Endothelial cell of umbilical vein (primary cell): ENCODE measurements at regions not wholly inside any gene's neighbourhood (a gene's known extent, or its start where the extent isn't known, plus 50 kb on each side); places are given as distances from the start of the nearest gene placed in this dataset.

Source experiments
- BruUV-seq: library from RNA; stranded (reverse); fragments of 400-500 nt; replicated peaks from 2 replicates; lab custom pipeline; 2021; lab: Mats Ljungman, UMichigan
- CTCF ChIA-PET: fragments of 300-600, 350-600 bp; sonication (Branson Sonifier 250); formaldehyde crosslinking; loops from one replicate; lab custom pipeline; 2021; ENCODE audit warnings: antibody characterized with exemption, inconsistent platforms; lab: Charles Lee
- POLR2A ChIA-PET: fragments of 300-600, 350-600 bp; sonication (Branson Sonifier 250); formaldehyde crosslinking; loops from one replicate; lab custom pipeline; 2021; ENCODE audit warnings: antibody characterized with exemption, inconsistent platforms; lab: Charles Lee
- DNase-seq: peaks from one replicate; pipeline ENCODE4 v3.0.0-alpha.2; 2011; ENCODE audit warnings: low read depth, low spot score
- FAIRE-seq: peaks from 2 replicates; lab custom pipeline; 2011; peaks lifted over from hg19 to GRCh38; lab: Jason Lieb, UNC
- H2AFZ ChIP-seq: 2 replicates; pipeline ENCODE4 v1.6.0; 2012; ENCODE audit warnings: low read depth, low read length, control low read depth, inconsistent platforms
- H3K27ac ChIP-seq: 2 replicates; pipeline ENCODE4 v1.5.1; 2011; ENCODE audit warnings: low read depth, mild to moderate bottlenecking, control low read depth, low read length, moderate library complexity; ENCODE audit not compliant: insufficient read depth
- H3K27me3 ChIP-seq, 2 experiments: 2 replicates each; pipeline versions ENCODE4 v1.6.0 to v1.6.1; 2011; ENCODE audit warnings: low read length in 2 of 2, mixed read lengths in 1 of 2; ENCODE audit not compliant: control insufficient read depth in 2 of 2, insufficient read depth in 2 of 2
- H3K36me3 ChIP-seq, 2 experiments: 2 replicates in 1 of 2; 3 replicates in 1 of 2; pipeline ENCODE4 v1.5.1; 2011; ENCODE audit warnings: low read length in 2 of 2, mild to moderate bottlenecking in 1 of 2, moderate library complexity in 1 of 2; ENCODE audit not compliant: control insufficient read depth in 2 of 2, insufficient read depth in 2 of 2; ENCODE audit errors: extremely low read depth in 1 of 2
- H3K4me1 ChIP-seq: 3 replicates; pipeline ENCODE4 v1.5.1; 2011; ENCODE audit warnings: mild to moderate bottlenecking, low read length; ENCODE audit not compliant: control insufficient read depth, insufficient read depth; ENCODE audit errors: extremely low read depth
- H3K4me2 ChIP-seq: 2 replicates; pipeline ENCODE4 v1.6.1; 2011; ENCODE audit warnings: low read length, control low read depth, mixed read lengths; ENCODE audit not compliant: insufficient read depth
- H3K4me3 ChIP-seq, 3 experiments: fragments of 200-600 bp in 1 of 3; sonication (generic), shearing (Covaris generic) in 1 of 3; replicated peaks in 1 of 3; 2 replicates each; pipeline ENCODE4 v1.5.1; 2011 to 2016; ENCODE audit warnings: control low read depth in 3 of 3, low read length in 3 of 3, mild to moderate bottlenecking in 2 of 3, inconsistent platforms in 1 of 3, low read depth in 1 of 3, moderate library complexity in 1 of 3; ENCODE audit not compliant: insufficient read depth in 1 of 3
- H3K79me2 ChIP-seq: 2 replicates; pipeline ENCODE4 v1.6.0; 2012; ENCODE audit warnings: low read length, inconsistent platforms; ENCODE audit not compliant: control insufficient read depth, insufficient read depth
- H3K9ac ChIP-seq: replicated peaks from 2 replicates; pipeline ENCODE3; 2011; ENCODE audit warnings: low read length, control low read depth; ENCODE audit not compliant: insufficient read depth; ENCODE audit errors: extremely low read depth
- H3K9me1 ChIP-seq: replicated peaks from 3 replicates; pipeline ENCODE4 v1.6.0; 2011; ENCODE audit warnings: mild to moderate bottlenecking, low read length; ENCODE audit not compliant: control insufficient read depth, insufficient read depth; ENCODE audit errors: extremely low read depth
- H3K9me3 ChIP-seq: replicated peaks from 2 replicates; pipeline ENCODE4 v1.5.1; 2012; ENCODE audit warnings: low read length, inconsistent platforms; ENCODE audit not compliant: control insufficient read depth, insufficient read depth
- H4K20me1 ChIP-seq: replicated peaks from 2 replicates; pipeline ENCODE3; 2011; ENCODE audit warnings: mild to moderate bottlenecking, low read length; ENCODE audit not compliant: control insufficient read depth, insufficient read depth; ENCODE audit errors: extremely low read depth
- CTCF ChIP-seq, 2 donors: IDR thresholded peaks; 1 replicate in 1 of 2; 2 replicates in 1 of 2; pipeline ENCODE4 v1.5.1; 2011; ENCODE audit warnings: low read length in 2 of 2, mild to moderate bottlenecking in 2 of 2, moderate library complexity in 2 of 2, control low read depth in 1 of 2, inconsistent platforms in 1 of 2, low read depth in 1 of 2; ENCODE audit not compliant: insufficient read depth in 1 of 2; ENCODE audit errors: extremely low read depth in 1 of 2
- FOS ChIP-seq: IDR thresholded peaks from 2 replicates; pipeline ENCODE4 v1.6.1; 2011; ENCODE audit warnings: mild to moderate bottlenecking, low read length, moderate library complexity, borderline replicate concordance; ENCODE audit not compliant: insufficient read depth
- JUN ChIP-seq: IDR thresholded peaks from 2 replicates; pipeline ENCODE4 v1.6.1; 2011; ENCODE audit warnings: borderline replicate concordance, low read depth; ENCODE audit not compliant: insufficient read length, insufficient read depth
- MAX ChIP-seq: IDR thresholded peaks from 2 replicates; pipeline ENCODE4 v1.6.1; 2011; ENCODE audit not compliant: insufficient read depth, insufficient read length
- POLR2AphosphoS5 ChIP-seq: IDR thresholded peaks from 2 replicates; pipeline ENCODE4 v1.6.1; 2012; ENCODE audit warnings: low read depth, mild to moderate bottlenecking, control low read depth, low read length, moderate library complexity; ENCODE audit not compliant: insufficient read depth
- dilution Hi-C: fragments of 300-500 bp; cut with MboI; formaldehyde crosslinking; loops from one replicate; pipeline ENCODE4 v1.15.0; 2019; ENCODE audit warnings: low sequenced_read_pairs; ENCODE audit not compliant: extremely low pct_ligation_motif_present
- intact Hi-C: fragments of 100-400 bp; cut with micrococcal nuclease; formaldehyde crosslinking; loops from one replicate; pipeline ENCODE4 v1.10.0; 2022

GRCh38 chr16:35497399-35497798 lies 2038.0 kb downstream of the TP53TG3F start:
- peaks cover 3% of the 10 kb centered on the region for H3K9me3 ChIP-seq
- POLR2A ChIA-PET: no interaction called here

More at GRCh38 chr16:35497399-35497798, 2038.0 kb downstream of the TP53TG3F start:
- CTCF ChIA-PET: no interaction called here
- no peaks in the 10 kb centered on the region for H3K79me2 ChIP-seq
- H2AFZ ChIP-seq: no peak overlapping the region
- no peak overlapping the region for H3K4me3 ChIP-seq
- intact Hi-C loops: loop anchor here (10.0 kb wide), 1 partner anchor 73 kb away; no protein-coding TSS in a partner anchor
- dilution Hi-C loops: no loop called here
- no peaks in the 10 kb centered on the region for H3K36me3 ChIP-seq
- H3K27me3 ChIP-seq: no peaks in the 10 kb centered on the region
- TF ChIP-seq CTCF (IDR thresholded peaks at IDR 0.05; ENCODE audit: extremely low read depth in 1 of 2, insufficient read depth in 1 of 2, low read depth in 1 of 2, low read length in 2 of 2): no peak
- TF ChIP-seq MAX: no peak
- no peak for TF ChIP-seq POLR2AphosphoS5
- TF ChIP-seq JUN: no peak
- no peak for TF ChIP-seq FOS
- H3K4me1 ChIP-seq: no peaks in the 10 kb centered on the region
- FAIRE-seq (no peak), DNase-seq (no peak)
- no peak overlapping the region for H3K4me2 ChIP-seq
- H3K27ac ChIP-seq: no peak overlapping the region
- BruUV-seq: no TSS peak
- H3K9me1 ChIP-seq: no peaks in the 10 kb centered on the region
- no peak overlapping the region for H3K9ac ChIP-seq
- no peaks in the 10 kb centered on the region for H4K20me1 ChIP-seq
